ENCODE measurements at regions not wholly inside any gene's neighbourhood (a gene's known extent, or its start where the extent isn't known, plus 50 kb on each side); places are given as distances from the start of the nearest gene placed in this dataset.

- in situ Hi-C loops (cut with HindIII; ENCODE audit: low sequenced_read_pairs): no loop called here
These were observed 382.1 kb upstream of the TSHZ2 start for GRCh38 chr20:52590100-52590499.

- in situ Hi-C loops (cut with HindIII; ENCODE audit: low sequenced_read_pairs): no loop called here
These were observed 382.8 kb upstream of the TSHZ2 start for GRCh38 chr20:52589251-52589812.

- in situ Hi-C loops (cut with HindIII; ENCODE audit: low sequenced_read_pairs): no loop called here
These were observed 385.5 kb upstream of the TSHZ2 start for GRCh38 chr20:52586660-52587059.

GRCh38 chr20:52585333-52585732 is 386.8 kb upstream of the TSHZ2 start:
- in situ Hi-C loops (cut with HindIII; ENCODE audit: low sequenced_read_pairs): no loop called here

GRCh38 chr20:52578559-52578958 is 387.0 kb upstream of the ZFP64 start:
- in situ Hi-C loops (cut with HindIII; ENCODE audit: low sequenced_read_pairs): no loop called here

GRCh38 chr20:52577696-52578095 is 386.1 kb upstream of the ZFP64 start:
- in situ Hi-C loops (cut with HindIII; ENCODE audit: low sequenced_read_pairs): no loop called here

- in situ Hi-C loops (cut with HindIII; ENCODE audit: low sequenced_read_pairs): no loop called here
These were observed 381.1 kb upstream of the ZFP64 start for GRCh38 chr20:52572687-52573086.

GRCh38 chr20:52569201-52569600 is 377.6 kb upstream of the ZFP64 start:
- in situ Hi-C loops (cut with HindIII; ENCODE audit: low sequenced_read_pairs): loop anchor here (5.0 kb wide), 1 partner anchor 42 kb away; no protein-coding TSS in a partner anchor

GRCh38 chr20:52565614-52566013 is 374.0 kb upstream of the ZFP64 start:
- in situ Hi-C loops (cut with HindIII; ENCODE audit: low sequenced_read_pairs): loop anchor here (5.0 kb wide), 1 partner anchor 38 kb away; no protein-coding TSS in a partner anchor

- in situ Hi-C loops (cut with HindIII; ENCODE audit: low sequenced_read_pairs): no loop called here
These were observed 373.0 kb upstream of the ZFP64 start for GRCh38 chr20:52564594-52564993.

- in situ Hi-C loops (cut with HindIII; ENCODE audit: low sequenced_read_pairs): no loop called here
These were observed 360.7 kb upstream of the ZFP64 start for GRCh38 chr20:52552181-52552872.

GRCh38 chr20:52542131-52542530 is 350.6 kb upstream of the ZFP64 start:
- in situ Hi-C loops (cut with HindIII; ENCODE audit: low sequenced_read_pairs): no loop called here

GRCh38 chr20:52540509-52540908 is 348.9 kb upstream of the ZFP64 start:
- in situ Hi-C loops (cut with HindIII; ENCODE audit: low sequenced_read_pairs): no loop called here

GRCh38 chr20:52539891-52540290 is 348.3 kb upstream of the ZFP64 start:
- in situ Hi-C loops (cut with HindIII; ENCODE audit: low sequenced_read_pairs): no loop called here

GRCh38 chr20:52536841-52537400 is 345.3 kb upstream of the ZFP64 start:
- in situ Hi-C loops (cut with HindIII; ENCODE audit: low sequenced_read_pairs): no loop called here

GRCh38 chr20:52536040-52536439 is 344.5 kb upstream of the ZFP64 start:
- in situ Hi-C loops (cut with HindIII; ENCODE audit: low sequenced_read_pairs): no loop called here

GRCh38 chr20:52534616-52535015 is 343.0 kb upstream of the ZFP64 start:
- in situ Hi-C loops (cut with HindIII; ENCODE audit: low sequenced_read_pairs): no loop called here

GRCh38 chr20:52533401-52533800 is 341.8 kb upstream of the ZFP64 start:
- in situ Hi-C loops (cut with HindIII; ENCODE audit: low sequenced_read_pairs): no loop called here

- in situ Hi-C loops (cut with HindIII; ENCODE audit: low sequenced_read_pairs): no loop called here
These were observed 341.1 kb upstream of the ZFP64 start for GRCh38 chr20:52532674-52533073.

- in situ Hi-C loops (cut with HindIII; ENCODE audit: low sequenced_read_pairs): no loop called here
These were observed 339.0 kb upstream of the ZFP64 start for GRCh38 chr20:52530571-52530970.

GRCh38 chr20:52529826-52530225 is 338.2 kb upstream of the ZFP64 start:
- in situ Hi-C loops (cut with HindIII; ENCODE audit: low sequenced_read_pairs): loop anchor here (5.0 kb wide), 1 partner anchor 37 kb away; no protein-coding TSS in a partner anchor

- in situ Hi-C loops (cut with HindIII; ENCODE audit: low sequenced_read_pairs): loop anchor here (5.0 kb wide), 1 partner anchor 42 kb away; no protein-coding TSS in a partner anchor
These were observed 333.3 kb upstream of the ZFP64 start for GRCh38 chr20:52524861-52525260.

Measured in endothelial cell of hepatic sinusoid (primary cell).